ENCODE measurements at regions not wholly inside any gene's neighbourhood (a gene's known extent, or its start where the extent isn't known, plus 50 kb on each side); places are given as distances from the start of the nearest gene placed in this dataset.
"Not testable (repeated sequence)": the region's sequence is repeated elsewhere in the genome, so short reads cannot be mapped to it uniquely, and the experiment has no call there.

DNA sequence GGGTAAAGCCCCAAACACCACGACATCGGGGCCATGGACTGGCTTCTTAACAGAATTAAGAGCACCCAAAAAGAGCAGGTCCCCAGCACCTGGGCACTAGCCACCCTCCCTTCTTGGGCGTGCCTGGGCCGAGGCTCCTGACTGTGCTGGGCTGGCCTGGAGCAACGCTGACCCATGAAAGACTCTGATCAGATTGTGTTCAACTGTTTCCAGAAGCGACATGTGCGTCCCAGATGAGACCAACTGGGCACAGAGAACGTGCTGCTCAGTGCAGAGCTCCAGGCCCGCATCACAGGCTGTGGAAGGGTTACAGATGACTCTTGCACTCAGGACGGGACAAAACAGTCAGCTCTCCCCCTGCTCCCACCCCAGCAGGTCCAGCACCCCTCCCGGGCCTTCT lies 100.7 kb downstream of the KCNJ12 start:
- Mint-ChIP-seq H3K9me3 (peaks cover 3% of the 10 kb centered on the region), H3K4me1 (ENCODE audit: low read depth) (no peaks in the 10 kb centered on the region), H3K36me3 (ENCODE audit: low read depth) (no peaks in the 10 kb centered on the region), H3K27me3 (peaks cover 58% of the 10 kb centered on the region), H3K4me3 (no peak overlapping the region), H3K27ac (no peak overlapping the region)
- POLR2A ChIA-PET, result no interaction called here
- ATAC-seq (ENCODE audit: poor library complexity) (no peak), DNase-seq (no peak)
- TF ChIP-seq, protein P1, sequence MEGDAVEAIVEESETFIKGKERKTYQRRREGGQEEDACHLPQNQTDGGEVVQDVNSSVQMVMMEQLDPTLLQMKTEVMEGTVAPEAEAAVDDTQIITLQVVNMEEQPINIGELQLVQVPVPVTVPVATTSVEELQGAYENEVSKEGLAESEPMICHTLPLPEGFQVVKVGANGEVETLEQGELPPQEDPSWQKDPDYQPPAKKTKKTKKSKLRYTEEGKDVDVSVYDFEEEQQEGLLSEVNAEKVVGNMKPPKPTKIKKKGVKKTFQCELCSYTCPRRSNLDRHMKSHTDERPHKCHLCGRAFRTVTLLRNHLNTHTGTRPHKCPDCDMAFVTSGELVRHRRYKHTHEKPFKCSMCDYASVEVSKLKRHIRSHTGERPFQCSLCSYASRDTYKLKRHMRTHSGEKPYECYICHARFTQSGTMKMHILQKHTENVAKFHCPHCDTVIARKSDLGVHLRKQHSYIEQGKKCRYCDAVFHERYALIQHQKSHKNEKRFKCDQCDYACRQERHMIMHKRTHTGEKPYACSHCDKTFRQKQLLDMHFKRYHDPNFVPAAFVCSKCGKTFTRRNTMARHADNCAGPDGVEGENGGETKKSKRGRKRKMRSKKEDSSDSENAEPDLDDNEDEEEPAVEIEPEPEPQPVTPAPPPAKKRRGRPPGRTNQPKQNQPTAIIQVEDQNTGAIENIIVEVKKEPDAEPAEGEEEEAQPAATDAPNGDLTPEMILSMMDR (IDR thresholded peaks at IDR 0.05), result no peak
- Histone ChIP-seq H3K27ac (ENCODE audit: low read depth in 1 of 2, low read length in 2 of 2) (no peak overlapping the region), H3K9me3 (ENCODE audit: control insufficient read depth in 1 of 2, insufficient read depth in 1 of 2, low read length in 2 of 2) (peaks cover 13 to 27% of the 10 kb centered on the region in 2 experiments), H3K27me3 (ENCODE audit: control insufficient read depth in 1 of 2, insufficient read depth in 2 of 2, low read length in 2 of 2) (peaks cover 5 to 10% of the 10 kb centered on the region in 2 experiments), H3K4me3 (ENCODE audit: low read length) (no peak overlapping the region), H3K4me1 (ENCODE audit: insufficient read depth, low read length) (no peaks in the 10 kb centered on the region), H3K36me3 (ENCODE audit: insufficient read depth, low read length) (no peaks in the 10 kb centered on the region)
- intact Hi-C loops (cut with DNase I, micrococcal nuclease), result no loop called here
- CTCF ChIA-PET, result no interaction called here

DNA sequence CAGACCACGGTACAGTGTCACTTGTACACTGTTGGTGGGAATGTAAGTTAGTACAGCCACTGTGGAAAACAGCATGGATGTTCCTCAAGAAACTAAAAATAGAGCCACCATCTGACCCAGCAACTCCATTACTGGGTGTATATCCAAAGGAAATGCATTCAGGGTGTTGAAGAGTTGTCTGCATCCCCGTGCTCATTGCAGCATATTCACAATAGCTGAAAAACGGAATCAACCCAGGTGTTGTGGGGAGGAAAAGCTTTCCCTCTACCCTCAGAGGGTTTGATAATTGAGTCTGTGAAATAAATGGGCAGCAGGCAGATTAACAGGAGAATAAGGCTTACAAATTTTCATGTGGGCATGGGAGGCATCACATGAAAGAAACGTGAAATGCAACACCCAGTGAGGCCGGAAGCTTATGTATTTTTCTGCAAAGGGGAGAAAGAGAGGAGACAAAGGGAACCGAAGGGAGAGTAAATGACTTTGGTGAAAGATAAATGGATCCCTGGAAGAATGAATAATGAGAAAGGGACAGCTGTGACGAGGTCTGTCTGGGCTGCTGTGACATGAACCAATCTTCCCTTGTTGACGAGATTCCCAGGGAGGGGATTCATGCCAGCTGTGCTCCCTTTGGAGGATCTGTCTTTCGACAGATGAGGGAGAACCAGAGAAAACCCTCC lies 106.2 kb downstream of the KCNJ12 start:
- no peak for ATAC-seq (ENCODE audit: poor library complexity)
- no peaks in the 10 kb centered on the region for H3K4me1 Mint-ChIP-seq (ENCODE audit: low read depth)
- ChIA-PET POLR2A (no interaction called here), CTCF (no interaction called here)
- intact Hi-C loops (cut with DNase I, micrococcal nuclease), result no loop called here
- no peak for DNase-seq
- Histone ChIP-seq H3K9me3 (ENCODE audit: control insufficient read depth in 1 of 2, insufficient read depth in 1 of 2, low read length in 2 of 2) (peaks cover 12 to 19% of the 10 kb centered on the region in 2 experiments), H3K36me3 (ENCODE audit: insufficient read depth, low read length) (no peaks in the 10 kb centered on the region), H3K4me3 (ENCODE audit: low read length) (no peak overlapping the region), H3K27ac (ENCODE audit: low read depth in 1 of 2, low read length in 2 of 2) (no peak overlapping the region), H3K27me3 (ENCODE audit: control insufficient read depth in 1 of 2, insufficient read depth in 2 of 2, low read length in 2 of 2) (peaks cover 5 to 8% of the 10 kb centered on the region in 2 experiments), H3K4me1 (ENCODE audit: insufficient read depth, low read length) (no peaks in the 10 kb centered on the region)
- no peak overlapping the region for H3K4me3 Mint-ChIP-seq
- no peak overlapping the region for H3K27ac Mint-ChIP-seq
- TF ChIP-seq, protein P1 (IDR thresholded peaks at IDR 0.05), result no peak
- no peaks in the 10 kb centered on the region for H3K36me3 Mint-ChIP-seq (ENCODE audit: low read depth)
- H3K27me3 Mint-ChIP-seq, result peaks cover 64% of the 10 kb centered on the region
- peaks cover 3% of the 10 kb centered on the region for H3K9me3 Mint-ChIP-seq

DNA sequence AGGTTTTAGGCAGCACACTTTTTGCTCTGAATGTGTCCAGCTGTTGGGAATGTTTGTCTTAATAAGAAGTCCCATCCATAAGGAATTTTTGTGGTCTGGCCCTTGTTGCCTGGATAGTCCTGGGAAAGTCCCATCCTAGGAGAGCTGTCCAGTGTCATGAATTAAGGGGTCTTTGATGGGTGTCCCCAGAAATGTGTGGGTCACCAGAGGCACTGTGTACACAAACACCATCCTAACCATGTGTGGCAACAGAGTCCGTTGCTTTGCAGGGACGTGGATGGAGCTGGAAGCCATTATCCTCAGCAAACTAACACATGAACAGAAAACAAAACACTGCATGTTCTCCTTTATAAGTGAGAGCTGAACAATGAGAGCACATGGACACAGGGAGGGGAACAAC lies 111.9 kb downstream of the KCNJ12 start:
- H3K27ac ChIP-seq (ENCODE audit: low read depth in 1 of 2, low read length in 2 of 2); H3K9me3 Mint-ChIP-seq; H3K4me3 Mint-ChIP-seq; H3K27me3 ChIP-seq (ENCODE audit: control insufficient read depth in 1 of 2, insufficient read depth in 2 of 2, low read length in 2 of 2); H3K4me1 ChIP-seq (ENCODE audit: insufficient read depth, low read length); POLR2A ChIA-PET; H3K9me3 ChIP-seq (ENCODE audit: control insufficient read depth in 1 of 2, insufficient read depth in 1 of 2, low read length in 2 of 2); H3K4me3 ChIP-seq (ENCODE audit: low read length); DNase-seq; H3K4me1 Mint-ChIP-seq (ENCODE audit: low read depth); H3K36me3 ChIP-seq (ENCODE audit: insufficient read depth, low read length); H3K27ac Mint-ChIP-seq; ATAC-seq (ENCODE audit: poor library complexity); intact Hi-C loops (cut with DNase I, micrococcal nuclease); H3K36me3 Mint-ChIP-seq (ENCODE audit: low read depth): not testable (repeated sequence)
- peaks cover 28% of the 10 kb centered on the region for H3K27me3 Mint-ChIP-seq
- CTCF ChIA-PET, result interaction anchor here (1.0 kb wide), 1 partner anchor 208 kb away, joined by 3 read pairs; no protein-coding TSS in a partner anchor

DNA sequence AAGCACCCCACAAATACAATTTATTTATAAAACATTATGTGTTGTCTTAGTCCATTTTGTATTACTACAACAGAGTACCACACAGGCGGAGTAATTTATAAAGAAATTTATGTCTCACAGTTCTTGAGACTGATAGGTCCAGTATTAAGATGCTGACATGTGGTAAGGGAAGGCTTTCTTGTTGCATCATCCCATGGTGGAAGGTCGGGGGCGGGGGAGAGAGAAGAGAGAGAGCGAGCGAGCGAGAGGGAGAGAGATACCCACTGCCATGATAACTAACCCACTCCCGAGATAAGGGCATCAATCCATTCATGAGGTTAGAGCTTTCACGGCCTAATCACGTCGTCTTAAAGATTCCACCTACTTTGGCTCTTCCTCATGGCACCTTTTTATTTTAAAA lies 117.8 kb downstream of the KCNJ12 start:
- TF ChIP-seq, protein P1 (IDR thresholded peaks at IDR 0.05), result no peak
- H3K27me3 Mint-ChIP-seq, result peaks cover 5% of the 10 kb centered on the region
- no peaks in the 10 kb centered on the region for H3K4me1 ChIP-seq (ENCODE audit: insufficient read depth, low read length)
- H3K27ac ChIP-seq (ENCODE audit: low read depth in 1 of 2, low read length in 2 of 2), result no peak overlapping the region
- H3K4me3 Mint-ChIP-seq, result no peak overlapping the region
- ChIA-PET POLR2A (no interaction called here), CTCF (no interaction called here)
- no peaks in the 10 kb centered on the region for H3K9me3 Mint-ChIP-seq
- H3K9me3 ChIP-seq (ENCODE audit: control insufficient read depth in 1 of 2, insufficient read depth in 1 of 2, low read length in 2 of 2), result no peaks in the 10 kb centered on the region
- H3K27ac Mint-ChIP-seq, result no peak overlapping the region
- H3K36me3 Mint-ChIP-seq (ENCODE audit: low read depth), result no peaks in the 10 kb centered on the region
- ATAC-seq (ENCODE audit: poor library complexity) (no peak), DNase-seq (no peak)
- H3K4me3 ChIP-seq (ENCODE audit: low read length), result no peak overlapping the region
- intact Hi-C loops (cut with DNase I, micrococcal nuclease), result no loop called here
- H3K36me3 ChIP-seq (ENCODE audit: insufficient read depth, low read length), result no peaks in the 10 kb centered on the region
- H3K27me3 ChIP-seq (ENCODE audit: control insufficient read depth in 1 of 2, insufficient read depth in 2 of 2, low read length in 2 of 2), result peaks cover 0 to 4% of the 10 kb centered on the region in 2 experiments
- H3K4me1 Mint-ChIP-seq (ENCODE audit: low read depth), result no peaks in the 10 kb centered on the region

Measured in CD4-positive, alpha-beta T cell (primary cell).